ENCODE measurements at regions not wholly inside any gene's neighbourhood (a gene's known extent, or its start where the extent isn't known, plus 50 kb on each side); places are given as distances from the start of the nearest gene placed in this dataset.
"Not testable (repeated sequence)": the region's sequence is repeated elsewhere in the genome, so short reads cannot be mapped to it uniquely, and the experiment has no call there.

DNA sequence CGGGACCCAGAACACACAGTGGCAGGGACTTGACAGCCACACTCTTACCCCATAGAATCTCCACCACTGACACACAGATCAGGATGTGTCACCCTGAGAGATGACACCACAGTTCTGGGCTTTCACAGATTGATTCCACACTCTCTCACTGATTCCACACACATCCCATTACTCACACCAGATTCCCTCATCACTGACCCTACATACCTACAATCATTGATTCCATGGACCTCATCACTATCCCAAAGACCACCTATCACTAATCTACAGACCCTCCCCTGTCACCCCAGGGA lies 57.6 kb upstream of the ZNF527 start:
- no peaks in the 10 kb centered on the region for H3K9me3 ChIP-seq
- H3K36me3 ChIP-seq: no peaks in the 10 kb centered on the region
- DNase-seq (ENCODE audit: low spot score in 2 of 2): no peak
- no peak overlapping the region for H3K4me3 ChIP-seq
- H3K27ac ChIP-seq: peak overlapping the region; percentile 45 to 70
- H3K4me1 ChIP-seq: peaks cover under 1 to 2% of the 10 kb centered on the region in 2 donors
- no peak for TF ChIP-seq CTCF (IDR thresholded peaks at IDR 0.05)
- intact Hi-C loops (cut with DNase I): loop anchor here (10.0 kb wide), 7 partner anchors 98 to 1098 kb away; partner anchors contain the start of genes ZNF146, ZNF383, ZNF420 and ZNF565
- no peaks in the 10 kb centered on the region for H3K27me3 ChIP-seq

DNA sequence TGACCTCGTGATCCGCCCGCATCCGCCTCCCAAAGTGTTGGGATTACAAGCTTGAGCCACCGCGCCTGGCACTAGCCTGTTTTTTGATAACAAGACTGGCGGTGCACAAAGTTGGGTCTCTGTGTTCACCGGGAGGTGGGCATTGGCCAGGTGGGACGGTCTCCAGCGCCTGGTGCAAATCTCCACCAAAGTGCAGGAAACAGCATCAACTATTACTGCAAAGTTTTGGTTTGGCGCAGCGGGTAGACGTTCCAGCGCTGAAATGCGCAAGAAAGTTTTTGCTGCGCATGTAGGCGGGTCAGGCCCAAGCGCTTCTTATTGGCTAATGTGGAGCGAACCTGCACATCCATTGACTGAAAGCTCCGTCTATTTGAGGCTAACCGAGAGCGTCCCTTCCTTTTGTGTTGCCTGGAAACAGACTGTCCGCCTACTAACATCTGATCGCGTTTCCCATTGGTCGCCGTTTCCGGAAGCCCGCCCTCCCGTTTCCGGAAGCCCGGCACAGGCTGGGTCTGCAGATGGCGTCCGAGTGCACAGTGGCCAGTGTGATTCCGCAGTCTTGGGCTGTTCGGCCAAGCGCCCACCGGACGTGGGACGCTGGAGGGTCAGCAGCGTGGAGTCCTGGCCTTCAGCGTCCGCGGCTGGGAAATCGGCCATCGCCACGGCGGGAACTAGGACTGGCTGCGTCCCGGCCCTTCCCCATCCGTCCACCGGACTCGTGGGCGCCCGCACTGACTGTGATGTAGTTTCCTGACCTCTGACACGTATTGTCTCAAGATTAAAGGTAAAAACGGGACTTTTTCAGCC lies 53.3 kb upstream of the ZNF527 start:
- H3K4me1 ChIP-seq: peaks cover 6 to 10% of the 10 kb centered on the region in 2 donors
- H3K4me3 ChIP-seq: peak overlapping the region; percentile 81 to 96
- H3K9me3 ChIP-seq: no peaks in the 10 kb centered on the region
- peak in 2 of 3 experiments; percentile 43 for TF ChIP-seq CTCF (IDR thresholded peaks at IDR 0.05)
- H3K27me3 ChIP-seq: no peaks in the 10 kb centered on the region
- H3K36me3 ChIP-seq: no peaks in the 10 kb centered on the region
- peak; percentile 91 to 99 for DNase-seq (ENCODE audit: low spot score in 2 of 2)
- intact Hi-C loops (cut with DNase I): loop anchor here (1.0 to 10.0 kb wide), 9 partner anchors 17 to 1103 kb away; partner anchors contain the start of genes ZNF146, ZNF383, ZNF420 and ZNF527
- H3K27ac ChIP-seq: peak overlapping the region; percentile 86 to 87

GRCh38 chr19:37320988-37321387 lies 49.9 kb upstream of the ZNF527 start:
- H3K9me3 ChIP-seq; intact Hi-C loops (cut with DNase I); H3K27me3 ChIP-seq; H3K4me3 ChIP-seq; H3K27ac ChIP-seq; DNase-seq (ENCODE audit: low spot score in 2 of 2); H3K4me1 ChIP-seq: not testable (repeated sequence)
- peaks cover 11 to 27% of the 10 kb centered on the region in 2 donors for H3K36me3 ChIP-seq

Data from ascending aorta (tissue), 2 donors.